Kidney epithelial cell (primary cell): ENCODE measurements at regions not wholly inside any gene's neighbourhood (a gene's known extent, or its start where the extent isn't known, plus 50 kb on each side); places are given as distances from the start of the nearest gene placed in this dataset.

Experiments used
- DNase-seq: peaks from one replicate; pipeline ENCODE4 v3.0.0-alpha.2; 2010; ENCODE audit warnings: low read depth
- H3K27me3 ChIP-seq: 2 replicates; pipeline ENCODE4 v1.6.0; 2011; ENCODE audit warnings: low read length; ENCODE audit not compliant: control insufficient read depth, insufficient read depth
- H3K36me3 ChIP-seq: 2 replicates; pipeline ENCODE4 v1.5.1; 2011; ENCODE audit warnings: low read length; ENCODE audit not compliant: control insufficient read depth, insufficient read depth
- H3K4me3 ChIP-seq: 2 replicates; pipeline ENCODE4 v1.5.1; 2011; ENCODE audit warnings: low read depth, mild to moderate bottlenecking, control low read depth, low read length
- TF ChIP-seq, protein P1 (sequence below): IDR thresholded peaks from 2 replicates; pipeline ENCODE4 v1.5.1; 2011; ENCODE audit warnings: mild to moderate bottlenecking, moderate library complexity, low read length, control low read depth, inconsistent platforms; ENCODE audit not compliant: insufficient read depth, poor library complexity, severe bottlenecking

DNA sequence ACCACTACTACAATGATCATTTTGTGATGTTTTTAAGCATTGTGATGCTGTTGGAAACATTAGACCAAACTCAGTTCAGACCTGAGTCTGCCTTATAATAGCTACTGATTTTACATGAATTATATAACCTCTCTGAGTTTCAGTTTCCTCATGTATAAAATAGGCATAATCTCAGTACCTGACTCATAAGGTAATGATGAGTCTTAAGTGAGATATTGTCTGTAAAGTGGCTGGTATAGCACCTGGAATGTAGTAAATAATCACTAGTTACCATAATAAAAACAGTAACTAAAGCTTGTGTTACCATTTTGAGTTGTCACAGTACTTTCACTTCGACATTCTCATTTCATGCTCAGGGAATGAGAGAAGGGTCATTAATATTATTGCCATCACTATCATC lies 381.5 kb upstream of the SALL1 start:
- TF ChIP-seq, protein P1, sequence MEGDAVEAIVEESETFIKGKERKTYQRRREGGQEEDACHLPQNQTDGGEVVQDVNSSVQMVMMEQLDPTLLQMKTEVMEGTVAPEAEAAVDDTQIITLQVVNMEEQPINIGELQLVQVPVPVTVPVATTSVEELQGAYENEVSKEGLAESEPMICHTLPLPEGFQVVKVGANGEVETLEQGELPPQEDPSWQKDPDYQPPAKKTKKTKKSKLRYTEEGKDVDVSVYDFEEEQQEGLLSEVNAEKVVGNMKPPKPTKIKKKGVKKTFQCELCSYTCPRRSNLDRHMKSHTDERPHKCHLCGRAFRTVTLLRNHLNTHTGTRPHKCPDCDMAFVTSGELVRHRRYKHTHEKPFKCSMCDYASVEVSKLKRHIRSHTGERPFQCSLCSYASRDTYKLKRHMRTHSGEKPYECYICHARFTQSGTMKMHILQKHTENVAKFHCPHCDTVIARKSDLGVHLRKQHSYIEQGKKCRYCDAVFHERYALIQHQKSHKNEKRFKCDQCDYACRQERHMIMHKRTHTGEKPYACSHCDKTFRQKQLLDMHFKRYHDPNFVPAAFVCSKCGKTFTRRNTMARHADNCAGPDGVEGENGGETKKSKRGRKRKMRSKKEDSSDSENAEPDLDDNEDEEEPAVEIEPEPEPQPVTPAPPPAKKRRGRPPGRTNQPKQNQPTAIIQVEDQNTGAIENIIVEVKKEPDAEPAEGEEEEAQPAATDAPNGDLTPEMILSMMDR, result no peak
- H3K36me3 ChIP-seq, result no peaks in the 10 kb centered on the region
- no peaks in the 10 kb centered on the region for H3K27me3 ChIP-seq
- no peak for DNase-seq
- no peak overlapping the region for H3K4me3 ChIP-seq

- no peak for DNase-seq
- Histone ChIP-seq H3K36me3 (no peaks in the 10 kb centered on the region), H3K4me3 (no peak overlapping the region), H3K27me3 (no peaks in the 10 kb centered on the region)
- TF ChIP-seq, protein P1, result no peak
These were observed 380.2 kb upstream of the SALL1 start for GRCh38 chr16:51531271-51531670.

- no peaks in the 10 kb centered on the region for H3K27me3 ChIP-seq
- no peak for DNase-seq
- H3K36me3 ChIP-seq, result no peaks in the 10 kb centered on the region
- TF ChIP-seq, protein P1, result no peak
- H3K4me3 ChIP-seq, result no peak overlapping the region
These were observed 376.3 kb upstream of the SALL1 start for GRCh38 chr16:51527349-51527748.

GRCh38 chr16:51526621-51527020 lies 375.6 kb upstream of the SALL1 start:
- TF ChIP-seq, protein P1, result no peak
- no peaks in the 10 kb centered on the region for H3K36me3 ChIP-seq
- no peak for DNase-seq
- no peaks in the 10 kb centered on the region for H3K27me3 ChIP-seq
- no peak overlapping the region for H3K4me3 ChIP-seq

DNA sequence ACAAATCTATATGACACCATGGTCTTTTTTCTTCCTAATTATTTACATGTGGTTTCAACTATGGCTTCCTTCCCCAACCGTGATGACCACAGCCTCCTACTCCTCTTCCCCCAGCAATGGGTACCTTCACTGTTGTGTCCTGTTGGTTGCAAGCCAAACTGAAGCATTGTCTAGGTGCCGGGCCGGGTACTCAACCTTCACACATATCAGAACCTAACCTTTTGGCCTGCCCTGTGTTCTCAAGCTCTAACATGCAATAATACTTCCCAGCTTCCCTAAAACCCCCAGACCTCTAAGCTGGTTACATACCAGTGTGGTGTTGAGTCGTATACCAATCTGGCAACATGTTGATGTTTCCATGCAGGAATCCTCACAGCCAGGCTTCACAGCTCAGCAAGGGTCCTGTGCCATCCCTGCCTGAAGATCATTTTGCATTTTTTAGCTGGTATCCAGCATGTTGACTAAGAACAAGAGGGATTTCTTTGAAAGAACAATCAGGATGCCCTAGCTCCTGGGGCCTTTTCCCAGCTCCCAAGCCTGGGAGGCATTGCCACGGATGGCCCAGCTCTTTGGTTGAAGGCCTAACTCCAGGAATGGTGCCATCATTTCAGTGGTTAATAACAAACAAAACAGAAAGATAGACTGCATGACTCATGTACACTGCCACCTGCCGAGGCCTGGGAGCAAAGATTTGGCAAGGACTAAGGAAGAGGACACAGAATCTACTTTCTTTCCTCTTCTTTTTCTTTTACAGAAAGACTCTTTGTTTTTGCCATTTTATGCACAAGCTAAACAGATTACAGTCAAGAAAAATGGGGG lies 373.7 kb upstream of the SALL1 start:
- Histone ChIP-seq H3K36me3 (no peaks in the 10 kb centered on the region), H3K27me3 (no peaks in the 10 kb centered on the region), H3K4me3 (no peak overlapping the region)
- TF ChIP-seq, protein P1, result peak; percentile 48
- no peak for DNase-seq

DNA sequence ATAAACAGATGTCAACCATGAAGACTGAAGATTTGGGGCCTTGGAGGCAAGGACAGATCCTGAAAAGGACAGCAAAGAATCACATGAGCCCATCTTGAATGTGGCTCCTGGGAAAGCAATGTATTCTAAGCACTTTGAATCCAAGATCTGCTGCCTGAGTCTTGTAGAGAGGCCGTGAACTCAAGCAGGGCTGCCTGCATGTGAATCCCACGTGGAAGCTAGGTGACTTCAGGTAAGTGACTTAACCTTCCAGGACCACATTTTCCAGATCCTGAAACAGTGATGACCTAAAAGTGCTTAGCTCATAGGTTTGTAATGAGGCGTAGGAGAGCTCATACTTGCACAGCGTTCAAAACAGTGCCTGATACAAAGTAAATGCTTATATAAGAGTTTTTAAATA lies 373.0 kb upstream of the SALL1 start:
- no peak overlapping the region for H3K4me3 ChIP-seq
- TF ChIP-seq, protein P1, result no peak
- no peaks in the 10 kb centered on the region for H3K36me3 ChIP-seq
- no peaks in the 10 kb centered on the region for H3K27me3 ChIP-seq
- no peak for DNase-seq
